ENCODE measurements at regions not wholly inside any gene's neighbourhood (a gene's known extent, or its start where the extent isn't known, plus 50 kb on each side); places are given as distances from the start of the nearest gene placed in this dataset.
"Not testable (repeated sequence)": the region's sequence is repeated elsewhere in the genome, so short reads cannot be mapped to it uniquely, and the experiment has no call there.

DNA sequence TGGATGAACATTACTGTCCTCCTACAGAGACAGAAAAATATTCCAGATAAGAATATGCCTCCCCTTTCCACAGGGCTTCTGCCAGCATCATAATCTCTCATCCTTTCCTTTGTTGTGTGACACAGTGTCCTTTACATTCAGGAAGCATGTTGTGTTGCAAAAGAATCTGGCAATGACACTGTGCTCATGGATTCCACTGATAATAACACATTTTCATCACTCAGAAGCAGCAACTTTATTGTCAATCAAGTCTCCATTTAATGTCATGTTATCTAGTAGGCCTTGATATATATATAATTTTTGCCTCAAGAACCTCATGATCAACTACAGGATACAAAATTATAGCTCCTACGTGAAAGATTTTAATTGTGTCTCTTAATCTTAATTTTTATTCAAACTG lies 833.9 kb downstream of the FSTL5 start:
- DNase-seq: no peak

DNA sequence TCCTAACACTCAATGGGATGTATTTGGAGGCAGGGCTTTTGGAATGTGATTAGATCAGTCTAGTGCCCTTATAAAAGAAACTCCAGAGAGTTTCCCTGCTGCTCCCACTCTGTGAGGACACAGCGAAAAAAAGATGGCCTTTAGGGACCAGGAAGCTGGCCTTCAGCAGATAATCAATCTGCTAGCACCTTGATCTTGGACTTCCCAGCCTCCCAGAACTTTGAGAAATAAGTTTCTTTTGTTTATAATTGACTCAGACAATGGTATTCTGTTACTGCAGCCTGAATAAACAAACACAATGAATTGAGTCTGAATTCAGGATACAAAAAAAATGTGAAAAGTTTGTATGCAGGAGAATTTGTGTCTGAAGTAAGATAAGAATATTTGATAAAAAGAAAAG lies 842.1 kb downstream of the FSTL5 start:
- DNase-seq: no peak

DNA sequence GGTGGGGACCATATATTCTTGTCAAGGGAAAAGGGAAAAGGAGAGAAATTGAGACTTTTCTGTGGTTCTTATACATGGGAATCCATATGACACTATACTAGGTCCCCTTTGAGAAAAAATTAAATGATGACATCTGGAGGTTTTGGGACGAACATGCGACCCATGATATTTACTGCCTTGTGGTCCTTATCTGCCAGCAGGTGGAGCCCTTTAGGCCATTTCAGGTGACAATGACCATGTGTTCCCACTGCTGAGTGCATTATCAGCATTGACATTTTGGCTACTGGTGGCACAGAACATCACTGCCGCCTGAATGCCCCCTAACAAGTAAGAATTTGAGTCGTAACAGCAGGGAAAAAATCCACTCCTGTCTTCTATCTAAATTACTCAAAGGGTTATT lies 843.4 kb downstream of the FSTL5 start:
- peak; percentile 67 for DNase-seq

DNA sequence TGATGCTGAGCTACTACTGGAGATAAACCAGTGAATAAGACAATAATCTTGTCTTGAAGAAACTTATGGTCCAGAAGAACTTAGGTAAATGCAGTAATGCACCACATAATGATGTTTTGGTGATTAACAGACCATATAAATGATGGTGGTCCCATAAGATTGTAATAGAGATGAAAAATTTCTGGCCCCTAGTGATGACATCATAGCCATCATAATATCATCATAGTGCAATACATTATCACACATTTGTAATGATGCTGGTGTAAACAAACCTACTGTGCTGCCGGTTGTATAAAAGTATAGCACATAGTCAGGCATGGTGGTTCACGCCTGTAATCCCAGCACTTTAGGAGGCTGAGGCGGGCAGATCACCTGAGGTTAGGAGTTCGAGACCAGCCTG lies 846.8 kb downstream of the FSTL5 start:
- no peak for DNase-seq

DNA sequence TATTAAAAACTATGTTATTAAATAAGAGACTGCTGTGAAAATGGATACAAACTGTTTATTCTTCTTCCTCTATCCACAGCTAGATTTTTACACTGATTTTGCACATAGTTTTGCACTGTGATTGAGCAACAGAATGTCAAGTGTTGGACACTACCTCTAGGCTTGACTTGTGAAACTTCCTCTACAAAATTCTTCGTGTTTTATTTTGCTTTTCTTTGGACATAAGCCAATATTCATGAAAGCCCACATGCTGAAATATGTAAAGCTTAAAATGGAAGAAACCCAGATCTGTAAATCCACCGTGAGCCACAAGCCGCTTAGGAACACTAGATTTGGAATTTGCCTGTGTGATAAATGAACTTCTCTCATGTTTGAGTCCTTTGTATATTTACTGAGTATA lies 849.4 kb downstream of the FSTL5 start:
- peak; percentile 1 for DNase-seq

DNA sequence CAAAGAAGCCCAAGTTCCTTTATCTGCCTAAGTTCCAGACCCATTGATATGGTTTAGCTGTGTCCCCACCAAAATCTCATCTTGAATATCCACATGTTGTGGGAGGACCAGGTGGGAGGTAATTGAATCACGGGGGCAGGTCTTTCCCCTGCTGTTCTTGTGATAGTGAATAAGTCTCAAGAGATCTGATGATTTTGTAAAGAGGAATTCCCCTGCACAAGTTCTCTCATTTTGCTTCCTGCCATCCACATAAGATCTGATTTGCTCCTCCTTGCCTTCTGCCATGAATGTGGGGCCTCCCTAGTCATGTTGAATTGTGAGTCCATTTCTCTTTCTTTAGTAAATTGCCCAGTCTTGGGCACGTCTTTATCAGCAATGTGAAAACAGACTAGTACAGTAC lies 860.2 kb downstream of the FSTL5 start:
- no peak for DNase-seq

DNA sequence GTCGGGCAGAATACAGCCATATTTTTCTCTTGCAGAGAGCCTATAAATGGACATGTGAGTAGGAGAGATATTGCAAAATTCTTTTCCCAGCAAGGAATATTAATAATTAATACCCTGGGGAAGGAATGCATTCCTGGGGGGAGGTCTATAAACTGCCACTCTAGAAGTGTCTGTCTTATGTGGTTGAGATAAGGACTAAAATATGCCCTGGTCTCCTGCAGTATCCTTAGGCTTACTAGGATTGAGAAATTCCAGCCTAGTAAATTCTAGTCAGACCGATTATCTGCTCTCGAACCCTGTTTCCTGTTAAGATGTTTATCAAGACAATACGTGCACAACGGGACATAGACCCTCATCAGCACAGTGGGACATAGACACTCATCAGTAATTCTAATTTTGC lies 872.6 kb downstream of the FSTL5 start:
- DNase-seq: no peak

DNA sequence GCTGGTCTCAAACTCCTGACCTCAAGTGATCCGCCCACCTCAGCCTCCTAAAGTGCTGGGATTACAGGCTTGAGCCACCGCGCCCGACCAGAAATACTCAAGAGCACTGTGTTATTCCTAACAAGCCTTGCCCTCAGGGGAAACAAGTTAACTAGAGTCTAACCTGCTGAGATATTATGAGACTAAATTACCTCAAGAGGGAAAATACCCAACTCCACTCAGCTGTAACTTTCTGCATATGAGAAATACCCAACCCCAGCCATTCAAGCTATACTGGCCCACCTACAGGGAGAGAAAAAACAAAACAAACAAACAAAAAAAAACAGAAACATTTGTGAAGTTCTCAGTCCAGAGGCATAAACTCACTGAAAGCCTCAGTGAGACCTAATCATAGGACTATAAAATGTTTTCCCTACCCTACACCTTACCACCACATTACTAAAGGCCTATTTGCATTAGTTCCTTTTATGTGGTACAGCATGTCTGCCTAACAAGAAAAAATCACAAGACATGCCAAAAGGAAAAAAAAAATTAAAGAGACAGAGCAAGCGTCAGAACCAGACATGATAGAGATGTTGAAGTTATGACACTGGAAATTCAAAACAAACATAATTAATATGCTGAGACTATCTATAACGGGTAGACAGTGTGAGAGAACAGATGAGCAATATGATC lies 876.0 kb downstream of the FSTL5 start:
- no peak for DNase-seq

DNA sequence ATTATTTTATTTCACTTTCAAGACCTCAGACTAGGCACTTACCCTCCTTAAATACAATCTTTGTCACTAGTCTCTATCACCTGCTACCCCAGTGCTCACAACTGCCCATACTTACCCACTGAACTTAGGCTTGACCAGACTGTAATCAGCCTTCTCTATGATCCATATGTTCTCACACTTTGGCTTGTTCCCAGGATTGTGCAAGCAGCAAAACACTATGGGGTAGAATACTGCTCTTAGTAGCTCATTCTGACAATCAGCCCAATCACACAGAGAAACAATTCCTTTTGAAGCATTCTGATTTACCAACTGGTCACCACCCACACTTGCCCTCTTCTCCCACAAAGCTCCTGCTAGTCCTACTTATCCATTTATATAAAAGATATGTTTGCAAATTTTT lies 878.3 kb downstream of the FSTL5 start:
- no peak for DNase-seq

DNA sequence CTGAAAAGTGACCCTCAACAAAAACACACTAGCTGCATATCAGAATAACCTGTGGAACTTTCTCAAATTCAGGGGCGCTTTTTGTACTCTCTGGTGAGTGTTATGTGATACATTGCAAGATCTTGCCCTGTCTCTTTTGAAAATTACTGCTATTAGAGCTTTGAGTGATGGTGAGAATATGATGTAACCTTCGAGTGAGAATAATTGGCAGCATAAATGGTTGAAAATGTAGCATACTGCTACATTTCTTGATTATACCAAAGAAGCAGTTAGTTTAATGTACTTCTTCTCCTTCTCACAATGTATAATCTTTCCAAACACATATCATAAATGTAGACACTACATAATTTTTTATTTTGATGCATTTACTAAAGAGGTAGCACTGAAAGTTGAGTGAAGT lies 882.9 kb downstream of the FSTL5 start:
- DNase-seq: no peak

DNA sequence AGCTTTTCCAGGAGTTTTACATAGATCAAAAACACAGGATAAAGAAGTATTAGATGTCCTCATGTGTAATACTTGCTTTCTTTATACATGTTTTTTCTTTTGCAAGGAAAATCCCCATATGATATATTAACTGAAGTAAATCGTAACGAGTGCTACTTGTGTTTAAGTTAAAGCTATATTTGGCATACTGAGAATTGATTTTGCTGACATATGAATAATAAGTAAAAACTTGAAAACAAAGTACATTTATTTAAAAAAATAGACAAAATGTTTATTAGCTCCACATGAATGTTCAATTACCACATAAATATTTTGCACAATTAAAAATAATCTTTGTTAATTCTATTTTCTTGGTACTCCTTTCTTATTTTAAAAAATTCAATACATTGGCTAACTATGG lies 884.7 kb downstream of the FSTL5 start:
- DNase-seq: no peak

DNA sequence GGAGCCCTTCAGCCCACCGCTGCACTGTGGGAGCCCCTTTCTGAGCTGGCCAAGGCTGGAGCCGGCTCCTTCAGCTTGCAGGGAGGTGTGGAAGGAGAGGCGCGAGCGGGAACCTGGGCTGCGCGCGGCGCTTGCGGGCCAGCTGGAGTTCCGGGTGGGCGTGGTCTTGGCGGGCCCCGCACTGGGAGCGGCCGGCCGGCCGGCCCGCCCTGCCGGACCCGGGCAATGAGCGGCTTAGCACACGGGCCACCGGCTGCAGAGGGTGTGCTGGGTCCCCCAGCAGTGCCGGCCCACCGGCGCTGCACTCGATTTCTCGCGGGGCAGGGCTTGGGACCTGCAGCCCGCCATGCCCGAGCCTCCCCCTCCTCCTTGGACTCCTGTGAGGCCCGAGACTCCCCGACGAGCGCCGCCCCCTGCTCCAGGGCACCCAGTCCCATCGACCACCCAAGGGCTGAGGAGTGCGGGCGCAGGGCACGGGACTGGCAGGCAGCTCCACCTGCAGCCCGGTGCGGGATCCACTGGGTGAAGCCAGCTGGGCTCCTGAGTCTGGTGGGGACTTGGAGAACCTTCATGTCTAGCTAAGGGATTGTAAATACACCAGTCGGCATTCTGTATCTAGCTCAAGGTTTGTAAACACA lies 886.5 kb downstream of the FSTL5 start:
- DNase-seq: not testable (repeated sequence)

DNA sequence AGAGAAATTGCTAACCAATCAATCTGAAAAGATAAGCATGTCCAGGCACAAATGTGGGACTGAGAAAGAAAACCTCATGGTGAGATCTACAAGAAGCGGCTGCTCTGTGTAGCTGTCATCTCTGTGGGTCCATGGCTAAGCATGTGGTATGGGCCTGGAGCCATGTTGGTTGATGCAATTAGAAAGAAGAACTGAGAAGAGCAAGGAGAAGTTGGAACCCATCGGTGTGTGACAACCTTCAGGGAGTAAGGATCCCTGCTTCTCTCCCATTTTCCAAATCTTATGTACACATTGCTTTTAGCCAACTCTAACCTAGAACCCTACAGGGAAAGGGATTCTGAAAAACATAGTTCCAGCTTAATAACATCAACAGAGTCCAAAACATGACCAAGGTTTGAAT lies 890.2 kb downstream of the FSTL5 start:
- no peak for DNase-seq

DNA sequence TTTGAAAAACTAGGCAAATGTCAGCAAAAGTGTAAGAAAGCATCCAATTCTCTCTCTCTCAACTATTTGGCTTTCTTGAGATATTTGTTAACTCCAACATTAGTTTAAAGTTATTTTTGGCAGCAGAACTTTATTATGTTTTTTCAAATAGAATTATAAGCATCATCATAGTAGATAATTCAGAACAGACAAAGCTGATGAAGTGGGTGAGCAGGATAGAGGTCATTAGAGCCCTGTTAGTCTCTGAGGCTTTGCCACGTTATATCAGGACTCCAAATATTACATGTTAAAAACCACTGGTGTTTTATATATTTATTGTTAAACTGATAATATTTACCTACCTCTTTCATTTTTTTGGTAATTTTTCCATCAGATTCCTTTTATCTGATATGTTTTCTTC lies 903.0 kb downstream of the FSTL5 start:
- no peak for DNase-seq

DNA sequence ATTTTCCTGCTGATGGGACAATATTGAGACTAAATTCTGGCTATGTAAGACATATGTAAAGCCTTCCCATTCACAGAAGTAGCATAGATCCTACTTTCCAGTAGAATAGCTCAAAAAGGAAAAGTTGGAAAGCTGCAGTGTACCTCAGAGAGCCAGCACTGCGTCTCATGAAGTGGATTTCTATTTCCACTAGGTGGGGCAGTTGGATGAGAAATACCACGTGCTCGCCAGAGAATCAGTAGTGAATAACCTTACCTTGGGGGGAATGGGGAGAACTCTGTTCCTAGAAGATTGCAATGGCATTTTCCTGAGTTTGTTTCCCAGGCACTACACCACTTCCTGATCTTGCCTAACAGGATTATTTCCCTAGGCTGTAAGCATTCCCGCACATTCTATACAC lies 907.1 kb downstream of the FSTL5 start:
- peak; percentile 13 for DNase-seq

DNA sequence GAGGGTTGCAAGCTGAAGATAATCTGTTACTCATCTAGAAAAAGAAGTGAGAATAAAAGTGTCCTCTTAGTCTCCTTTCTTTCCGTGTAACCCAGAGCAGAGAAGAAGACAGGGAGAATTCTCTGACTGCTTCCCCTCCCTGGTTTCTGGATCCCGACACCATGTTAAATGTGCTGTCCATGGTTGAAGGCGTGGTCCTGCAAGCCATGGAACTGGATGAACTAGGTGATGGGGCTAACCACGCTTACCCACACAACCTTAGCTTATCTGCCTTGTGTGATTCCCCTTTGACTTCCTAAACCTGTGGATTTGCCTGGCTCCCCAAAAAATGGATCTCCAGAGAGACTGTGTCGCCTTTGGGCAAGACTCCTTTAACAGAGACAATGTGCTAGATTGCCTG lies 907.6 kb downstream of the FSTL5 start:
- DNase-seq: peak; percentile 2

DNA sequence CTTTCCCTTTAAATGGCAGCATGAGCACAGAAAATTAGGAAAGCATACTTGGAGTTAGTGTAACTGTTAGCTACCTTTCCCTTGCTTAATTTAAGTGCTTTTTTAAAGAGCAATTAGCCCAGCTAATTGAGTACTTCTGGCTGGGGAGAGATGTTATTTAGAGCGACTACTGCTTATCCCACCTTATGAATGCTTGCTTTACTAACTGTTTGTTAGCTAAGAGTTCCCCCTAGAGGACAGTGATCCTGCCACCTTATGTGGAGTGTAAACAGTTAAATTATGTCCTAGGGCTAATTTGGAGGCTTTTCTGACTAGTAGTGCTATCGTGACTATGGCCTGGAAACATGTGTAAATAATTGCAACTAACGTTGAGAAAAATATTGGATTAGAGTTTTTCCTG lies 909.4 kb downstream of the FSTL5 start:
- no peak for DNase-seq

DNA sequence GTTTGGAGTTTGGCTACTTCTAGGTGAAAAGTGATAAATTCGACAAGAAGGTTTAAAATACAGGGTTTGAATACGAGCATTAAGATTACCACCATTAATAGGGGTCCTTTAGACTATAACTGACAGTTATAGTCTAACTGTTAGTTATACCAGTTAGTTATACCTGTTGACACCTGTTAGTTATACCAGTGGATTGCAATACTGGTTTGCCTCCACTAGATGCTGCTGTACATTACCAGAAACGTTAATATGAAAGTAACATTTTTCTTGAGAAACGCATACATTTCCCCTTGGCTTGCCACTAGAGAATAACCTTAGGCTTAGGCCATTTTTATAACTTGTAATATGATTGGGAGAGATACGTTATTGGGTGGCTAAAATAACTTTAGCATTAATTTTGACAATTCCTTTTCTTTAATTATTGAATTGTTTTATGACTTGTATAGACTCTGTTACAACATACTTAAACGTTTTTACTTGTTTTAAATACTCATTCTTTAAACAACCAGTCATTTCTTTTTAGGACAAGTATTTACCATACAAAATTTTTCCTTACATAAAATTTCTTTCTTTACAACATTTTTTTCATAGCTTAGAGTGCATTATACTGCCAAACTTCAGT lies 911.2 kb downstream of the FSTL5 start:
- peak; percentile 37 for DNase-seq

DNA sequence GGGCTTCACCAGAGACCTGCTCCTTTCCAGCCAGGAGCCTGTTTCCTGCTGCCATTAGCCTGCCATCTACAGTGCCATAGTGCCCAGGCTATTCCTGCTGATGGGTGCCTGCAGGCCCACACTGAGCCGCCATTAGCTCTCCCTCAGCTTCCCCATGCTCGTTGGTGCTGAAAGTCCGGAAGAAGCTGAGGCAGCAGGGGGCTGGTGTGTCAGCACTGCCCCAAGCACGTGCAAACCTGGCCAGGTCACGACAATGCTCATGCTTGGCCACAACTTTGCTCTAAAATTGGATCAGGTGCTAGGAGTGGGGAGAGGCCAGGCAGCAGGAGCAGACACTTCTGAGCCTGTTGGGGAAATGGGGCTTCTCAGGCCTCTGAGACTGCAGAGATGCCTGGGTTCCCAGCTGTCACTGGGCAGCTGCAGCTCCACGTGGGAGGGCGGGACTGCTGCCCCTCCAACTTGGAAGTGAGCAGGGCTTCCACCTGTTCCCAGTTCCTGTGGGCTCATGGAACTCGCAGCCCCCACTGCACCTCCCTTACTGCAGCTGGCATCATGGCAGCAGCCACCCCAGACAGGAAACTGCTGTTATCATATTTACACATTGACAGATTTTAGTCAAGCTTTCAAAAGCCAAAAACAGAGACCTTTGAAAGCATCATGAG lies 913.9 kb downstream of the FSTL5 start:
- DNase-seq: no peak

DNA sequence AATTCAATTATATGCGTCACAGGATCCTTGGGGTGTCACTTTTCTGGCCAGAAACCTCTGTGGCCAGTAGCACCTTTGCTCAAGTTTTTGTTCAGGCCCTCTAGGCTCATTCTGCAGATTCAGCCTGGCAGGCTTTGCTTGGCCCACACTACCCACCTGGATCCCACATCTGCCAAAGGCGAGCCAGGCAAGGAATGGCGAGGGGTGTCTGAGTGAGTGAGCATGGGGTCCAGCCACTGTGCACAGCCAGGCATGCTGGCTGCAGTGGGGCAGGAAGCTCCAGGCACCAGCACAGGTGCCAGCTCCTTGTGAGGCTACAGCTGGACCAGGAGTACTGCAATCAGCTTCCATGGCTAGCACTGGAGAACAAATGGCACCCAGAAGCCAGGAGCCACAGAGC lies 914.9 kb downstream of the FSTL5 start:
- no peak for DNase-seq

DNA sequence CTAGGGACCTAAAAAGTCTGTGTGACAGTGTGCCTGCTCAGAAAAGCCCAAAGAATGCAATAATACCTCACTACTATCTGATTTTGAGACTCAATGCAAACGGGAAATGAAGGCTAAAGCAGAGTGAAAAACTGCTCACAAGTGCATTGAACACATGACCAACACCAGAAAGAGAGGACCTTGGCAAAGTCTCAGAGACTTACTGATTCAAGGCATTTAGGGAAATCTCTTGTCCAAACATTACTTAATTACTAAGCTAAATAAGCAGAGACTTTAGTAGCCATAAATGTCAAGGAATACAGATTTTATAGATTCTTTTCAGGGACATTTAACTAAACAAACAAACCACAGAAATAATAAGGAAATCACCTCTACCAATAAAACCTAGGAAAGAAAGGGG lies 916.0 kb downstream of the FSTL5 start:
- DNase-seq: no peak

DNA sequence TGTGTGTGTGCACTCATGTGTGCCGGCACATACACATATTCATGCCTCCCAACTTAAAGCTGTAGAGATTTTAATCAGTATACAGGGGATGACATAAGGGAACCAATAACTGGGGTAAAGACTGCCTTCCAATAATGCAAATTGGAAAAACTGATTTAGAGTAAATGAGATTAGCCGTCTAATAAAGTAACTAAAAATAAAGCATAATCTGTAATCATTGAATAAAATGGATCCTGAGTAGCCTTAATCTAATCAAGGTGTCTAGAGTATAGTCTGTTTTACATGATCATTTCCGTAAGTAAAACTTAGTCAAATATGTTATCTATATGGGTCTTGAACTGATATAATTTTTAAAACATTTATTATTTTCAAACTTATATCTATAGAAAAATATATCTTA lies 925.8 kb downstream of the FSTL5 start:
- DNase-seq: no peak

DNA sequence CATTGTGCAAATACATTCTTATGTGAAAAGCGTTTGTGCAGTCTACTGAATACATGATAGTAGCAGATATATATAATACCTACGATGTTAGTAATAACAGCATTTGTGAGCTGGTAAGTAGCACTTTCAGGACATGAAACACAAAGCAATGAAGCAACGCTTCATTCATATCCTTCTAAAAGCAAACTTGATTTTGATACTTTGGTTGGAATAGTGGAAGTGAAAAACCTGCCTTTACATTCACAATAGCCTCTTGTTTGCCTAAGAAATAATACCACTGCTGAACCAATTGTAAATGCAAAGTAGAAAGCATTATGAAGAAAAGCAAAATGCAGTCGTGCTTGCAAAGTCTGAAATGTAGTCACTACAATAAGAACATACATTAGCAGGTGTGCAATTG lies 926.3 kb downstream of the FSTL5 start:
- DNase-seq: no peak

DNA sequence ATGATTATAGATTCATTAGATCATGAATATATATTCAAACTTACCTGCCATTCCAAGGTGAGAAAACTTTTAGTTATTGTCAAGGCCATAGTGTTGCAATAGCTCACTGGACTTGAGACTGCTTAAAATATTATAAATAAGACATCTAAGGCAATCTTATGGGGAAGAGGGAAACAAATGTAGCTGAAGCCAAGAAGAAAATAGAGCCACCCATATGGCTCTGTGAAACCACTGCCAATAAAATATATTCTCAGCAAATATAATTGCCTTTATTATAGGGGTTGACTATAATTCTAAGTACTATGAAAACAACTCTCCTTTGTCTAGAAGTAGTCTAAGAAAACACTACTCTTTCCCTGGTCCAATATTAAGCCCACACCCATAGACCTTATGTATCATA lies 938.5 kb downstream of the FSTL5 start:
- no peak for DNase-seq

Data from hematopoietic multipotent progenitor cell treated with erythropoietin and hydrocortisone succinate and interleukin-3 and kit ligand, for 4 days (in vitro differentiated cells).